ENCODE measurements at regions not wholly inside any gene's neighbourhood (a gene's known extent, or its start where the extent isn't known, plus 50 kb on each side); places are given as distances from the start of the nearest gene placed in this dataset.

DNA sequence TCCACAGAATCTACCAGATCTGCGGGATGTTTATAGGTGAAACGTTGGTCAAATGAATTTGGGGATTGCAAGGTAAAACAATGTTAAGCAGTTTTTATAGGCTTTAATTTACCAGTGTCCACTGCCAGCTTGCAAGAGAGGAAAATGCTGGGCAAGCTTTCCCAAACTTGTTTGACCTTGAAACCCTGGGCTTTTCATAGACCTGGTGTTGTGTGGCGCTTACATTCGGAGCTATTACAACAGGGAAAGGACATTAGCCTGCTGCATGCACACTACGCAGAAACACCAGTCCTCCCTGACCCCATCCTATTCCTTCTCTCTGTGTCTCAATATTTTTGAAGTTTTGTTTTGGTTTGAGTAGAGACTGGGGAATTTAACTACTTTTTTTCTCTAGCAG lies 59.6 kb upstream of the AGPS start:
- TF ChIP-seq, protein P1, sequence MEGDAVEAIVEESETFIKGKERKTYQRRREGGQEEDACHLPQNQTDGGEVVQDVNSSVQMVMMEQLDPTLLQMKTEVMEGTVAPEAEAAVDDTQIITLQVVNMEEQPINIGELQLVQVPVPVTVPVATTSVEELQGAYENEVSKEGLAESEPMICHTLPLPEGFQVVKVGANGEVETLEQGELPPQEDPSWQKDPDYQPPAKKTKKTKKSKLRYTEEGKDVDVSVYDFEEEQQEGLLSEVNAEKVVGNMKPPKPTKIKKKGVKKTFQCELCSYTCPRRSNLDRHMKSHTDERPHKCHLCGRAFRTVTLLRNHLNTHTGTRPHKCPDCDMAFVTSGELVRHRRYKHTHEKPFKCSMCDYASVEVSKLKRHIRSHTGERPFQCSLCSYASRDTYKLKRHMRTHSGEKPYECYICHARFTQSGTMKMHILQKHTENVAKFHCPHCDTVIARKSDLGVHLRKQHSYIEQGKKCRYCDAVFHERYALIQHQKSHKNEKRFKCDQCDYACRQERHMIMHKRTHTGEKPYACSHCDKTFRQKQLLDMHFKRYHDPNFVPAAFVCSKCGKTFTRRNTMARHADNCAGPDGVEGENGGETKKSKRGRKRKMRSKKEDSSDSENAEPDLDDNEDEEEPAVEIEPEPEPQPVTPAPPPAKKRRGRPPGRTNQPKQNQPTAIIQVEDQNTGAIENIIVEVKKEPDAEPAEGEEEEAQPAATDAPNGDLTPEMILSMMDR (IDR thresholded peaks at IDR 0.05; ENCODE audit: low read depth, low read length): no peak
- TF ChIP-seq EZH2phosphoT487 (IDR thresholded peaks at IDR 0.05; ENCODE audit: low read depth): no peak
